ENCODE measurements at regions not wholly inside any gene's neighbourhood (a gene's known extent, or its start where the extent isn't known, plus 50 kb on each side); places are given as distances from the start of the nearest gene placed in this dataset.

- TF ChIP-seq CTCF (conservative IDR thresholded peaks at IDR 0.05 in 1 of 2, IDR thresholded peaks at IDR 0.05 in 1 of 2; ENCODE audit: low read depth in 1 of 2, low read length in 2 of 2) (no peak), EZH2 (IDR thresholded peaks at IDR 0.05; ENCODE audit: low read length, missing control alignments) (no peak)
Observed at GRCh38 chr18:52008330-52008729, 331.7 kb upstream of the DCC start.

Measured in fibroblast of lung (primary cell).